HCT116 (cell line): ENCODE measurements at regions not wholly inside any gene's neighbourhood (a gene's known extent, or its start where the extent isn't known, plus 50 kb on each side); places are given as distances from the start of the nearest gene placed in this dataset.

Source experiments
- CEBPB ChIP-seq: IDR thresholded peaks from 2 replicates; pipeline ENCODE4 v1.6.1; 2012; ENCODE audit warnings: low read depth
- CTCF ChIP-seq, 3 experiments: fragments of 200-600 bp in 1 of 3; sonication (generic) in 1 of 3; IDR thresholded peaks in 2 of 3; conservative IDR thresholded peaks in 1 of 3; 2 replicates each; pipeline ENCODE4 v1.5.1; 2012 to 2017; ENCODE audit warnings: low read depth in 2 of 3, low read length in 2 of 3, antibody characterized with exemption in 1 of 3, borderline replicate concordance in 1 of 3, control low read depth in 1 of 3, mild to moderate bottlenecking in 1 of 3, mixed read lengths in 1 of 3, mixed run types in 1 of 3, moderate library complexity in 1 of 3; ENCODE audit not compliant: insufficient read depth in 1 of 3
- POLR2A ChIP-seq: IDR thresholded peaks from 2 replicates; pipeline ENCODE4 v1.7.0; 2011; ENCODE audit warnings: borderline replicate concordance; ENCODE audit not compliant: insufficient read depth, insufficient read length; ENCODE audit errors: extremely low read depth
- RAD21 ChIP-seq: IDR thresholded peaks from 2 replicates; pipeline ENCODE4 v1.6.1; 2012; ENCODE audit warnings: low read depth, mild to moderate bottlenecking
- YY1 ChIP-seq: IDR thresholded peaks from 2 replicates; pipeline ENCODE4 v1.6.1; 2011; ENCODE audit warnings: low read length, low read depth, moderate library complexity, mild to moderate bottlenecking; ENCODE audit not compliant: insufficient replicate concordance; ENCODE audit errors: extremely low read depth

GRCh38 chr3:135652388-135652787, 313.1 kb upstream of the PPP2R3A start:
- TF ChIP-seq CEBPB = no peak
- TF ChIP-seq YY1 = no peak
- TF ChIP-seq CTCF (IDR thresholded peaks at IDR 0.05 in 2 of 3, conservative IDR thresholded peaks at IDR 0.05 in 1 of 3; ENCODE audit: borderline replicate concordance in 1 of 3, insufficient read depth in 1 of 3, low read depth in 2 of 3, low read length in 2 of 3) = no peak
- TF ChIP-seq POLR2A = no peak
- no peak for TF ChIP-seq RAD21
